Panc1 (cell line): ENCODE measurements at regions not wholly inside any gene's neighbourhood (a gene's known extent, or its start where the extent isn't known, plus 50 kb on each side); places are given as distances from the start of the nearest gene placed in this dataset.
"Not testable (repeated sequence)": the region's sequence is repeated elsewhere in the genome, so short reads cannot be mapped to it uniquely, and the experiment has no call there.

Experiments
- ATAC-seq: fragments of 200-7000 bp; cut with Tn5 transposase; 2 replicates; pipeline ENCODE4 v1.9.1; 2020; ENCODE audit warnings: mild to moderate bottlenecking, moderate library complexity
- BruUV-seq: library from RNA; stranded (reverse); fragments of 400-500 nt; replicated peaks from 2 replicates; lab custom pipeline; 2021; lab: Mats Ljungman, UMichigan
- CTCF ChIA-PET: fragments of 300-600 bp; sonication (Branson Sonifier 250); formaldehyde crosslinking; loops from one replicate; lab custom pipeline; 2022; ENCODE audit warnings: antibody characterized with exemption; lab: Charles Lee
- POLR2A ChIA-PET: fragments of 300-600 bp; sonication (Branson Sonifier 250); formaldehyde crosslinking; loops from one replicate; lab custom pipeline; 2022; ENCODE audit warnings: antibody characterized with exemption; lab: Charles Lee
- DNase-seq: peaks from one replicate; pipeline ENCODE4 v3.0.0-alpha.2; 2010; ENCODE audit warnings: low read depth, low spot score
- H3K27ac ChIP-seq: 2 replicates; pipeline ENCODE4 v1.5.1; 2011; ENCODE audit warnings: mild to moderate bottlenecking, low read length, inconsistent platforms
- H3K27me3 ChIP-seq: fragments of 200-500 bp; sonication (Bioruptor generic); 2 replicates; pipeline ENCODE4 v1.6.0; 2014; ENCODE audit warnings: low read length, inconsistent platforms; ENCODE audit not compliant: control insufficient read depth, insufficient read depth
- H3K36me3 ChIP-seq: fragments of 200-500 bp; sonication (Bioruptor generic); 2 replicates; pipeline ENCODE4 v1.5.1; 2014; ENCODE audit warnings: inconsistent platforms, mild to moderate bottlenecking, low read length, moderate library complexity; ENCODE audit not compliant: control insufficient read depth, insufficient read depth
- H3K4me1 ChIP-seq: 2 replicates; pipeline ENCODE4 v1.5.1; 2011; ENCODE audit warnings: inconsistent platforms, mild to moderate bottlenecking, low read length, moderate library complexity; ENCODE audit not compliant: control insufficient read depth, insufficient read depth
- H3K4me3 ChIP-seq, 2 experiments: 2 replicates each; pipeline ENCODE4 v1.5.1; 2011 to 2012; ENCODE audit warnings: low read depth in 2 of 2, low read length in 2 of 2, mild to moderate bottlenecking in 2 of 2, inconsistent platforms in 1 of 2, moderate library complexity in 1 of 2
- H3K9me3 ChIP-seq: fragments of 200-500 bp; sonication (Bioruptor generic); 2 replicates; pipeline ENCODE4 v1.5.1; 2014; ENCODE audit warnings: low read depth, mild to moderate bottlenecking, inconsistent platforms, low read length, moderate library complexity; ENCODE audit not compliant: control insufficient read depth, insufficient read depth
- POLR2AphosphoS5 ChIP-seq: IDR thresholded peaks from 2 replicates; pipeline ENCODE4 v1.6.1; 2012; ENCODE audit warnings: mild to moderate bottlenecking, low read depth, low read length, moderate library complexity
- REST ChIP-seq, 2 experiments: IDR thresholded peaks; 2 replicates each; pipeline ENCODE4 v1.6.1; 2011 to 2012; ENCODE audit warnings: low read depth in 2 of 2, control low read depth in 1 of 2, low read length in 1 of 2, mild to moderate bottlenecking in 1 of 2, moderate library complexity in 1 of 2; ENCODE audit not compliant: insufficient read depth in 1 of 2
- SIN3A ChIP-seq: IDR thresholded peaks from 2 replicates; pipeline ENCODE4 v1.6.1; 2012; ENCODE audit warnings: low read depth, mild to moderate bottlenecking, low read length, moderate library complexity, borderline replicate concordance; ENCODE audit not compliant: insufficient read depth
- TCF7L2 ChIP-seq: IDR thresholded peaks from 2 replicates; pipeline ENCODE4 v1.6.1; 2011; ENCODE audit warnings: mild to moderate bottlenecking, low read depth, low read length, inconsistent platforms
- in situ Hi-C: cut with HindIII; loops from 2 replicates; pipeline ENCODE4 v1.10.0; 2016; ENCODE audit warnings: low sequenced_read_pairs, low pct_unique_long_range_greater_than_20kb
- intact Hi-C: fragments of 100-400 bp; cut with micrococcal nuclease; formaldehyde crosslinking; loops from one replicate; pipeline ENCODE4 v1.10.0; 2022; ENCODE audit not compliant: unreplicated experiment
- TF ChIP-seq, protein P1 (sequence below): fragments of 450-650 bp; IDR thresholded peaks from 2 replicates; pipeline ENCODE4 v1.5.1; 2017; ENCODE audit warnings: mild to moderate bottlenecking

DNA sequence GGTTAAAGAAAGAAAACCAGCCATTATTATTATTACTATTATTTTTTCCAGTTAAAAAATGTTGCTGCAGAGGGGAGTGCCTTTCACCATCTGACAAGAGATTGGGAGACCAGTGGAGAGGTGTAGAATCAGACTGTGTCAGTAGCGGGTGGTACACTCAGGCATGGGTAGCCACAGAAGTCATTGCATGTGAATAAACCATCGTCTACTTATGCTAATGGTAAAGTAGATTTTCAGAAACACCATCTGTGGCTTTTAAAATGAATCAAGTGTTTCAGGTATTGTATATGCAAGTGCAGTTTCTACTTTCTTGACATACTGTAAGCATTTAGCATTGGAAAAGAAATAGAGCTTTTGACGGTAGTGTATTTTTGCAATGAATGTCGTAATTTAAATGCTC is 131.5 kb upstream of the SP8 start:
- TF ChIP-seq, protein P1, sequence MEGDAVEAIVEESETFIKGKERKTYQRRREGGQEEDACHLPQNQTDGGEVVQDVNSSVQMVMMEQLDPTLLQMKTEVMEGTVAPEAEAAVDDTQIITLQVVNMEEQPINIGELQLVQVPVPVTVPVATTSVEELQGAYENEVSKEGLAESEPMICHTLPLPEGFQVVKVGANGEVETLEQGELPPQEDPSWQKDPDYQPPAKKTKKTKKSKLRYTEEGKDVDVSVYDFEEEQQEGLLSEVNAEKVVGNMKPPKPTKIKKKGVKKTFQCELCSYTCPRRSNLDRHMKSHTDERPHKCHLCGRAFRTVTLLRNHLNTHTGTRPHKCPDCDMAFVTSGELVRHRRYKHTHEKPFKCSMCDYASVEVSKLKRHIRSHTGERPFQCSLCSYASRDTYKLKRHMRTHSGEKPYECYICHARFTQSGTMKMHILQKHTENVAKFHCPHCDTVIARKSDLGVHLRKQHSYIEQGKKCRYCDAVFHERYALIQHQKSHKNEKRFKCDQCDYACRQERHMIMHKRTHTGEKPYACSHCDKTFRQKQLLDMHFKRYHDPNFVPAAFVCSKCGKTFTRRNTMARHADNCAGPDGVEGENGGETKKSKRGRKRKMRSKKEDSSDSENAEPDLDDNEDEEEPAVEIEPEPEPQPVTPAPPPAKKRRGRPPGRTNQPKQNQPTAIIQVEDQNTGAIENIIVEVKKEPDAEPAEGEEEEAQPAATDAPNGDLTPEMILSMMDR = no peak
- TF ChIP-seq SIN3A = no peak
- TF ChIP-seq TCF7L2 = no peak
- no peak for TF ChIP-seq POLR2AphosphoS5
- TF ChIP-seq REST (IDR thresholded peaks at IDR 0.05; ENCODE audit: insufficient read depth in 1 of 2, low read depth in 2 of 2, low read length in 1 of 2) = no peak
- Histone ChIP-seq H3K9me3 (no peaks in the 10 kb centered on the region), H3K4me1 (no peaks in the 10 kb centered on the region), H3K36me3 (no peaks in the 10 kb centered on the region), H3K27me3 (no peaks in the 10 kb centered on the region), H3K27ac (no peak overlapping the region), H3K4me3 (no peak overlapping the region)
- in situ Hi-C loops = no loop called here
- ATAC-seq (no peak), DNase-seq (no peak)
- intact Hi-C loops = no loop called here
- BruUV-seq = no TSS peak
- ChIA-PET CTCF (no interaction called here), POLR2A (no interaction called here)

GRCh38 chr7:20927178-20927577 is 140.5 kb upstream of the SP8 start:
- H3K4me1 ChIP-seq, CTCF ChIA-PET, H3K27me3 ChIP-seq, intact Hi-C loops, ATAC-seq, in situ Hi-C loops, H3K4me3 ChIP-seq, H3K9me3 ChIP-seq, H3K27ac ChIP-seq, H3K36me3 ChIP-seq, DNase-seq, POLR2A ChIA-PET, BruUV-seq: not testable (repeated sequence)

DNA sequence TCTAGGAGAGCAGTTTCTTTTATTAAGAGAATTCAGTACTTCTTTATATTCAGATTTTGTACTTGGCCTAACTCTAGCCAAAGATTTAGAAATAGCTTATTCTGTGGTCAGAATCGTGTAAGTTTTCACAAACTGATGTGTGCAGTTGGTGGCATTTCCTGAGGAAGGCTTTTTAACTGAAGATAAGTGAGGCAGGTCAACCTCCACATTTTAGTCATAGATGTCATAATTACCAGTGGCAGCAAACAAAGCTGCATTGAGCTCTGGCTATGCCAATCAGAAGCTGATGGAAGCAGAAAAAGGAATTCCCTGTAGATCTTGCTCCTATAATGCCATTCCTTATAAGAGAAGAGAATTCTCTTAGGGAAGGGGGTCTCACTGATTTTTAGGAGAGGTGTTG is 141.3 kb upstream of the SP8 start:
- ChIA-PET POLR2A (no interaction called here), CTCF (no interaction called here)
- no peak for ATAC-seq
- no TSS peak for BruUV-seq
- H3K36me3 ChIP-seq = no peaks in the 10 kb centered on the region
- H3K4me1 ChIP-seq = no peaks in the 10 kb centered on the region
- H3K4me3 ChIP-seq = no peak overlapping the region
- in situ Hi-C loops = no loop called here
- H3K9me3 ChIP-seq = no peaks in the 10 kb centered on the region
- no peak for TF ChIP-seq TCF7L2
- TF ChIP-seq REST (IDR thresholded peaks at IDR 0.05; ENCODE audit: insufficient read depth in 1 of 2, low read depth in 2 of 2, low read length in 1 of 2) = no peak
- TF ChIP-seq POLR2AphosphoS5 = no peak
- no peak for TF ChIP-seq SIN3A
- TF ChIP-seq, protein P1 = no peak
- H3K27ac ChIP-seq = no peak overlapping the region
- H3K27me3 ChIP-seq = no peaks in the 10 kb centered on the region
- intact Hi-C loops = no loop called here
- DNase-seq = no peak
